NCI-H1092 treated with DMSO at 0.1 percent for 48 hours (cell line): ENCODE measurements at regions not wholly inside any gene's neighbourhood (a gene's known extent, or its start where the extent isn't known, plus 50 kb on each side); places are given as distances from the start of the nearest gene placed in this dataset.
"Not testable (repeated sequence)": the region's sequence is repeated elsewhere in the genome, so short reads cannot be mapped to it uniquely, and the experiment has no call there.

ENCODE experiments used
- DNase-seq: peaks from one replicate; lab custom pipeline; 2025; lab: John Stamatoyannopoulos, UW

DNA sequence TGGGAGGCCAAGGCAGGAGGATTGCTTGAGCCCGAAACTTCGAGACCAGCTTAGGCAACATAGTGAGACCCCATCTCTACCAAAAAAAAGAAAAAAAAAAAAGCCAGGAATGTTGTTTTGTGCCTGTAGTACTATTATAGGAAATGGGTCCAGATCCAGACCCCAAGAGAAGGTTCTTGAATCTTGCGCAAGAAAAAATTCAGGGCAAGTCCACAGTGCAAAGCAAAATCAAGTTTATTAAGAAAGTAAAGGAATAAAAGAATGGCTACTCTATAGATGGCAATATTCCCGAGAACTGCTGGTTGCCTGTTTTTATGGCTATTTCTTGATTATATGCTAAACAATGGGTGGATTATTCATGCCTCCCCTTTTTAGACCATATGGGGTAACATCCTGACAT is 51.2 kb upstream of the RDX start:
- no peak for DNase-seq

DNA sequence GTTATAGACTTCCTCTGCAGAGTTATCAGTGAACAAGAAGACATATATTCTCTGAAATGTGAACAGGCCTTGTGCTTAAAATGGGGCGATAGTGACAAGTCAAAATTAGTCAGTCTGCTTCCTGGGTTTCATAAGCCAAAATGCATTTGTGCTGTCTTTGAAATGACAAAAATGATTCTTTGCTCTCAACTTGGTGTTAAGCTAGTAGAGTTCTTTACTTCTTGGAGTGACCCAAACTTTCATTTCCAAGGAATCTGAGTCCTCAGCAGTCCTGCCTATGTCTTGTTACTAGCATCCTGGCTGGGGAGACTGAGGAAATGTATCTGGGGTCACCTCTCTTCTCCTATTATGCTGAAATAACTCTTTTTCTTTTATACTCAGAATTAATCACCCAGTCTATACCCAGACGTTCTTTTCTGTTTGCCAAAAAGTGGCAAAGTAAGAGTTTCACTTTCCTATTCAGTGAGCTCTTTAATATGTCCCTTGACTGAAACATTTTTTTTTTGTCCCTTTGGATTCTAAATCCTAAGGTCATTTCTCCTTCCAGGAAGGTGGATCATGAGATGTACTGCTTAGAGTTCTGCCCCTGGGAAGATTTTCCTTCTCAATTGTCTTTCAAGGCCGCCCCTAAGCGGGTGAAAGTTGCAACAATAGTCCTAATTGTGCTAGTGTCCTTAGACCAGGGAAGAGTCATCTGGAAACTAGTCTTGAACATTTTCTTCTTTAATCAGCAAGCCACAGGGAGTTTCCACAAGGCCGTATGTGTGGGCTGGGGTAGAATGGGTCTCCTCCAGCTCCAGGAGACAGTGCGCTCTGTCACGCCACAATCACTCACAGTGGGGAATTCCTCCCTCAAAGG is 53.0 kb upstream of the RDX start:
- DNase-seq: no peak

DNA sequence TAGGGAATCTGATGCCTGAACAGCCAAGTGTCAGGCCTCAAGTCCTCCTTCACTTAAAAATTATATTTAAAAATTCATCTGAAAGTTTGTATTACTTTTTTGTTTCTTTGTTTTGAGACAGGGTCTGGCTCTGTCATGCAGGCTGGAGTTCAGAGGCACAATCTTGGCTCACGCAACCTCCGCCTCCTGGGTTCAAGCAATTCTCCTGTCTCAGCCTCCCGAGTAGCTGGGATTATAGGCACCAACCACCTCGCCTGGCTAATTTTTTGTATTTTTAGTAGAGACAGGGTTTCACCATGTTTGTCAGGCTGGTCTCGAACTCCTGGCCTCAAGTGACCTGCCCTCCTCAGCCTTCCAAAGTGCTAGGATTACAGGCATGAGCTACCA is 53.6 kb upstream of the RDX start:
- DNase-seq: not testable (repeated sequence)

DNA sequence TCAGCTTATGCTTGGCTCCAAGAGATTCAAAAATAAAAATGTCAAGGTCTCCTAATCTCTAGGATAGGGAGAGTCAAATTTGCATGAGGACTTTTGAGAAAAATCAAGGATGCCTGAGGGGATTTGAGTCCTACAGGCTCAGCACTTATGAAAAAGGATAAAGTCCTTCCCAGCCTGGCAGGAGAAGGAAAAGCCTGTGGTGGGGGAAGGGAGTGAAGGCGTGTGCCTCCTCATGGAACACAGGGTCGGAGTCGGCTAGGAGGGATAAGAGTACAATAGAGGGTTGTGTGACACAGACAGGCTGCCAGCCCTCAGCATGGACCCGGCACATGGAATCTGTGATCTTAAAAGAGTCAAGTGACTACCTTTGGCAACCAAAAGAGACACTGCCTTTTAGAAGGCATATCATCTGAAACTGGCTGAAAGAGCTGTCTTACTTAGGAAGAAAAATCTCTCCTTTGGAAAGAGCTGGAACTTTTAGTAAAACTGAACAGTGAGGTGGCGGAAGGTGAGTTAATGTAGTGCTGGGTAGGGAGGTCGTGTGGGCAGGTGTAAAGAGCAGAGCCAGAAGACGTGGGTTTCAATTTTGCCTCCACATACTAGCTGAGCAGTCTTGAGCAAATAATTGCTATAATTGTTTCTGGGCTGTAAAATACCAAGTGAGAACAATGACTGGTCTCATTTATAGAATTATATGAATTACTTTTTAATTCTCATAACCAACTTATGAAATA is 58.8 kb upstream of the RDX start:
- no peak for DNase-seq

DNA sequence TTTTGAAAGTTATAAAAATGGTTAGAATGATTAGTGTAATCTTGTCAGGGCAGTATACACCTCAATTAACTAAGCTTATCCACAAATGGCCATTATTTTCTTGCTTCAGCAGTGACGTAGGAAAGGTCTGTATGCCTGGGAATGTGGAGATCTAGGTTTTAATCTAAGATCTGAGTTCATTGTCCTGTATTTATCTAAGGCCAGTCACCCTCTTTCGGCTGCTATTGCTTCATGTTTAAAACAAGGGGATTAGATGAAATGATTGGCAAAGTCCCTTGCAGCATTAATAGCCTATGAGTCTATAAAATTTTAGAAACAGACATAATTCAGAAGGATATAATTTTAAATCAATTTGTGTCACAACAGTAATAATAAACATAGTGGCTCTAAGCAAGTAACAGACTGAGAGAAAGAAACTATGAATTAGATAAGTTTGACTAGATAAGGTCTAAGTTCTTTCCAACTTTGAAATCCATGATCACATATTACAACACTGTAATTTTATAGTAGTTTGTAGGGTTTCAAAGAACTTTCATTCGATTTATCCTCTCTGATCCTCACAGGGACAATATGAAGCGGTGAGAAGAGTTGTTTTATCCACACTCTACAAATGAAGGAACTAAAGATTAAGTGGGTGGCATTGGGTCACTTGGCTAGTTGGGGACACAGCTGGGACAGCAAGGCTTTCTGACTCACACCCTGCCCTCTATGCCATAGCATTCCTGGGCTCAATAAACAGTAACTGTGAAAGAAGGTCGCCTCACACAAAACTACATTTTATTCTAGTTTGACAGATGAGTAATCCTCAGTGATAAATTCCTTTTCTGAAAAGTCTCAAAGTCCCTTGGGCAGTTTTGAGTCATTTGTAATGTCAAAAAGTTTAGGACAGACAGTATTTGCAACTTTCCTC is 60.6 kb upstream of the RDX start:
- no peak for DNase-seq

DNA sequence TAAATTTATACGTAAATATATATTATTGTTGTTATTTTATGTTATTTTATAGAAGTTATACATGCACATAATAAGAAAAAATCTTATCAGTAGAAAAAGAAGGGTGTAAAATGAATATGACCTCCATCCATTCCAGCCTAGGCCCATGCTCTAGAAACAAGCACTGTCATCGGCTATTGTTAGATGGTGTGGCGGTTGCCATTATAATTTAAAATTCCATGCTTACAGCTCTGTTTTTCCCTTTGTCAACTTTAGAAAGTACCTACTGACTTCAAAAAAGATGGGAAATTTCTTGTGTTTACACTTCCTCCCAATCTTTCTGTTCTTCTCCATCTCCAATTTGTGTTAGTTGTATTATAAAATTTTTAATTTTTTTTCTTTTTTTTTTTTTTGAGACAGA is 61.9 kb upstream of the RDX start:
- DNase-seq: no peak

DNA sequence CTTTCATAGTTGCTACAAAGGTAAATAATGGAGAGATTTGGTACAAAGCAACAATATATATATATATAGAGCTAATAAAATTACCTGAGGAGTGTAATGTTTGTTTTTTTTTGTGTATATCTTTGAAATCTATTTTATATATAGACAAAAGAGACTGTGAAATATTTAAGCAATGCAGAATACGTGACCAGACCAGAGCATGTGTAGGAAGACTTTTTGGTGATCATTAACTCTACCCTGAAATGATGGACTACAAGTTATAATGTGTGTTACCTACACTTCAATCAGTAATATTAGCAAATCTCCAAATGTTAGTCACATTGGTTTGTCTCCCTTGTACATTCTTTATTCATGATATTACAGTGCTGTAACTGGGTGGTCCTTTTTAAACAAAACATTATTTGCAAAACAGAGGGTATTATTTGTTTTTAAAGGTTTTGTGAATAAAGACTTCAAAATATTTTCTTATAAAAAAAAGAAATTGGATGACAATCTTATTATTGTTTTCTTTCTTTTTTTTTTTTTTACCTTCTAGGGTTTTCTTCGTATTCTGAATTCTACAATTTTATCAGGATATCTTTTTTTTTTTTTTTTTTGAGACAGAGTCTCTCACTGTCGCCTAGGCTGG is 64.5 kb upstream of the RDX start:
- DNase-seq: not testable (repeated sequence)

DNA sequence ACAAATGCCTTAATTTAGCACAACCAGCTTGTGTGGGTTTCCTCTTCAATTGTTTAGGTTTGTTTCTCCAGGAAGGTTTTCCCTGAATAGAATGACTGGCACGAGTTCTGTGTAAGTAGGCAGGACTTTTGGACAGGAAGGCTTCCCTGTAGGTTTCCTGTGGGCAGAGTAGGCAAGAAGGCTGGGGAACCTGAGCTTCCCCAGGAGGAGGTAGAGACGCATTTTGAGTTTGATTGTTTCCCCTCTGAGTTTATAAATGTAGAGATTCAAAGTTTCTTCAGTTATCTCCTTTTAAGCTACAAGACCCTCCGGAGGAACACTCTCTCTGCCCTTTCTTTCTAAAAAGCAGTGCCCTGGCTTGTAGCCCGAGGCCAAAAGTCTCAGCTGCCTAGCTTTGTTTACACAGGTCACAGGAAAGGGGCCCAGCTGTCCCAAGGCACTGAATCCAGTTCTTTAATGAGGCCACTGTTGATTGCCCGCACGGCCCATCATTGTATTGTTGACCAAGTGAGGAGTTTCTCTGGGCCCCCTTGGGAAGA is 66.6 kb upstream of the RDX start:
- peak; percentile 70 for DNase-seq

DNA sequence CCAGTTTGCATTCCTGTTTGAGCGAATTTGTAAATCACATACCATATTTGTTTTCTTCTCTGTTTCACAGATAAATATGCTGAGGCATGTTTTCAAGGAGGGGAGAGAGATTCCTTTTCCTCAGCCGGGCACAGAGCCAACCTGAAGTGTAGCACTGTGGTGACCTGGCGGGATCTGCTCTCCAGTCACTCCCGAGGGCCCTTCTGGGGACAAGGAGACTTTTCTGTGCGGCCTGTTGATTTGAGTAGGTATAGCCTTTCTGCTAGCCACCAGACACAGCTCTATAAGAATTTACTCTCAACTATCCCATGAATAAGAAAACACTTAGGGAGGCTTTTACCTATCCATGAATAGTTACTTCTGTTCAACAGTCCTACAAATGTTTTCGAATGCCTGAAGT is 63.5 kb upstream of the FDX1 start:
- peak; percentile 24 for DNase-seq

DNA sequence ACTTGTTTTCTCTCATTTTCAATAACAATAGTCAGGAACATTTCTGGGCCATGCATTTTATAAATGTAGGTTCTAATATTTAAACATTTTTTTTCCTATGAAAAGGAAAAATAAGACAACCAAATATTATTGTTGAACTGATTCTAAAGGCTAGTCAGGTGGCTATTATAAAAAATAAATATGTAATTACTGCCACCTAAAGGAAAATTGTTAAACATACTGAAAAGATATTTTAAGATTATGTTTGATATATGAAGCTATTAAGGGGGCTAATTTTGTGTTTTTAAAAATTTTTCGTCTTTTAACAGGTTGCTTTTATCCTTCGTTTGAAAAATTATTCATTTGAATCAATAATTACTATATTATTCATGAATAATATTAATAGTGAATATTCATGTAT is 62.2 kb upstream of the FDX1 start:
- DNase-seq: peak; percentile 35

DNA sequence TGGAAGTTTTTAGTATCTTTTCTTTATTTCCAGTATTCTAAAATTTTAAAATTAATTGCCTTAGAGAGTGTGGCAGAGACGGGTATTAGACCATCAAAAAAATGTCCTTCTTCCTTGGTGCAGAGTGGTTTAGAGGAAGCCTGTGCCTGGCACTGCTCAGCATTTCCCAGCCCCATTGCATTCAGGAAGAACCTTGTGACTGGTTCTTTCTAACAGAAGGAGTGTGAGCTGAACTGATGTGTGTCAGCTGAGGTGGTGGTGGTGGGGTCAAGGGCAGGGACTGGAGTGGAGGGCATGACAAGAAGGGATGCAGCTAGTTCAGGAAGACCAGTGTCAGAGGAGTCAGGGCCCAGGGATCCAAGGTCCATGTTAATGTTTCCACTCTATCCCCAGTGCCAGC is 58.7 kb upstream of the FDX1 start:
- no peak for DNase-seq

DNA sequence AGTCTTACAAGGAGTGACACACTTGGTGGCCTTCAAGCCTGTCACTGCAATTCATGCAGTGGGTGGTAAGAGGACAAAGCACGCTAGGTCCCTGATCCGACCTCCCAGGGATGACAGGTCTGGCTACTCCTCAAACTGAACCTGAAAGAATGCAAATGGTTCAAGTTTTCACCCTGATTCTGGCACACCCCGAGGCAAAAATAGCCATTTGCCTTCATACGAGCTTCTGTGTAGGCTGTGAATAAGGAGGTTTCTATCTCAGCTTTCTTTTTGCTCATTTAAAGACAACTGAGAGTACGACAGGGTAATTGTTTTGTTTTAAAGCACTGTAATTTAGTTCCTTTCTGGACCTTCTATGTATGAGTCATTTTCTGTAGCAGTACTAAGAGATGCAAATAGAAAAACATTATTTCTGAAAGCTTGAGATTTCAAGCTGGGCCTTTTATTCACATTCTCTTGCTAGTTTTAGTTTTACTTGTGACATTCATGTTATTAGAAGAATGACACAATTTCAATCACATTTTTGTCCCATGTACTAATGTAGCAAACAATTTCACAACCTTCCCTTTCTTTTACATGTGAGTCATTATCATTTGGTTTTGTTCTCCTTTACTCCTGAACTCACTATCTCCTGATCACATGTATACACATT is 56.6 kb upstream of the FDX1 start:
- no peak for DNase-seq

DNA sequence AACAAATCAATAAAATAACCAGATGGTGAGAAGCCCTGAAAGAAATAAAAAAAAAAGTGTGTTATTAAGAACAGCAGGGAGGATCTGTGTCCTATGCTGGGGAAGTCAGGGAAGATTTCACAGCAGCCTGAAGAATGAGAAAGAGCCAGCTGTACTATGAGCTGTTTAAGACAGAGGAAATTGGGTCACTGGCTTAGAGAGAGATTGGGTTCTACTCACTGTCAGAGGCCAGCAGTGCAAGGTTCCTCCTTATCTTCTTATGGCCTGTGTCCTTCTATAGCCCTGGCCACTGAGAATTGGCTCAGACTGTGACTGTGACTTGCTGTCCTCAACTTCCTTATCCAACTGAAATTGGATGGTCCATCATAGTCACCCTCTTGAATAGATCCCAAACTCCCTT is 54.8 kb upstream of the FDX1 start:
- DNase-seq: no peak

DNA sequence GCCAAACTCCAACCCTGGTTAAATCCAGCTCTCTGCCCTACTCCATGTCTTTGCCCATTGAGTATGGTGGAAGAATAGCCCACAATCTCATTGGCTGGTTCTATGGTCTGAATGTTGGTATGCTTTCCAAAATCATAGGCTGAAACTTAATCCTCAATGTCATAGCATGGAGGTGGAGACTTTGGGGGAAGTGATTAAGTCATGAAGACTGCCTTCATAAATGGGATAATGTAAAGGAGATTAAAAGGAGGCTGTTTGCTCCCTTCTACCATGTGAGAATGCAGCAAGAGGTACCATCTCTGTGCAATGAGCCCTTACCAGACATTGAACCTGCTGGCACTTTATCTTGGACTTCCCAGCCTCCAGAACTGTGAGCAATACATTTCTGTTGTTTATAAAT is 54.4 kb upstream of the FDX1 start:
- DNase-seq: no peak

DNA sequence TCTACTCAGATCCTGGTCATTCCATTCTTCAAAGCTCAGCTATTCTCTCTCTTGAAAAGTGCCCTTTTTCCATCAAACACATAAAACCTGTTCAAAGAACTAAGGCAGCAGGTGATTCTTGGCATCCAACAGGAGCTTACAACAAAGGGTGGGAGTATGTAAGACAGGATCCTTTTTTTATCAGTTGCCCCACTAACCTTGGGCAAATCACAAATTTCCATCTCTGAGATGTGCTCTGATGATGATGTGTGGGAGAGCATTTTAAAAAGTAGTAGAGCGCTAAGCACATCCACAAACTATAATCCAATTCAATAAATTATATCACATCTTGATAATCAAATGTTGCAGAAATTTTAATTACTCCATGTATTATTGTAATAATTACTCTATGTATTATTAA is 53.7 kb upstream of the FDX1 start:
- no peak for DNase-seq

DNA sequence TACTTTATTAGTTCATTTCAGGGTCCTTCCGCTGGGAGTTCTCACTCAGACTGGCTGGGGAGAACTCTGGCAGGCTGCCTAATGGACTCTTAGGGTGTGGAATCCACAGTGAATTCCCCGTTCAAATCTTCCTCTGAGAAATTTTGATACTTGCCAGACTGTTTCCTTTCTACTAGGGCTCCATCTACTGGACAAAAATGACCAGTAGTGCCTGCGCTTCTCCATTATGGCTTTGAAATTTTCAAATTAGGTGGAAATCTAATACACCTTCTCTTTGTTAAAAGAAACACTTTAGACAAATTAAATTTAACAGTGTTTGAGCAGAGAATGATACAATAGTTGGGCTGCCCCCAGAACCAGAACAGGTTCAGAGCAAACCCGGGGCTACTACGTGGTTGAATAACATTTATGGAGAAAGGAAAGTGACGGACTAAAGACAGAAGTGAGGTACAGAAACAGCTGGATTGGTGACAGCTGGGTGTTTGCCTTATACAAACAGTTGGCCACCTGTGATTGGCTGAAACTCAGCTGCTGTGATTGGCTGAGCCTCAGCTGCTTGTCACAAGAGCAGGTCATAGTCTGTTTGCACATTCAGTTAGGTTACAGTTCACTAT is 52.9 kb upstream of the FDX1 start:
- peak; percentile 89 for DNase-seq

DNA sequence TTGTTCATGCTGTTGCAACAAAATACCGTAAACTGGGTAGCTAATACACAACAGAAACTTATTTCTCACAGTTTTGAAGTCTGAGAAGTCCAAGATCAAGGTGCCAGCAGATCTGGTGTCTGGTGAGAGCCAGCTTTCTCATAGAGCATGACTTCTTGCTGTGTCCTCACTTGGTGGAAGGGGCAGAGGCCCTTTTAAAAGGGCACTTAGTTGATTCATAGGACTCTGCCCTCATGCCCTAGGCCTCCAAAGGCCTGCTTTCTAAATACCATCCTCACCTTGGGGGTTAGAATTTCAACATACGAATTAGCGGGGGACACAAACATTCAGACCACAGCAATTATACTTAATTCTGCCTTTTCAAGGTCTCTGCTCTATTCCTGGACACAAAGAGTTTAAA is 52.3 kb upstream of the FDX1 start:
- DNase-seq: no peak

DNA sequence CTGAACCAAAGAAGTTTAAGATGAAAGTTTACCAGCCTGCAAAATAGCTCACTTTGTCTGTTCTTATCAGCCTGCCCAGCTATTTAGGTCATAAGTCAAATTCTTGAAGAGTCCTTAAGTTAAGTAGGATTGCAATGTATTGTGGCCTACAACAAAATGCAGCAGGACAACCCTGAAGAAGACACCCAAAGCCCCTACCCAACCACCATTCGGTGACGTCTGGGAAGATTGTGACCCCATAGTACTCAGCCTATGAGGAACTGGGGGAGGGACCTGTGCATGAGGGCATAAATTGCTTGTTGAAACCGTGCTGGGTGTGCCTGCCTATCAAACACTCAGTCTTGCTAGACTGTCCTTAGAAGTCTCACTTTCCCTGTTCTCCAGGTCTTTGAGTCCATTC is 50.5 kb upstream of the FDX1 start:
- no peak for DNase-seq

DNA sequence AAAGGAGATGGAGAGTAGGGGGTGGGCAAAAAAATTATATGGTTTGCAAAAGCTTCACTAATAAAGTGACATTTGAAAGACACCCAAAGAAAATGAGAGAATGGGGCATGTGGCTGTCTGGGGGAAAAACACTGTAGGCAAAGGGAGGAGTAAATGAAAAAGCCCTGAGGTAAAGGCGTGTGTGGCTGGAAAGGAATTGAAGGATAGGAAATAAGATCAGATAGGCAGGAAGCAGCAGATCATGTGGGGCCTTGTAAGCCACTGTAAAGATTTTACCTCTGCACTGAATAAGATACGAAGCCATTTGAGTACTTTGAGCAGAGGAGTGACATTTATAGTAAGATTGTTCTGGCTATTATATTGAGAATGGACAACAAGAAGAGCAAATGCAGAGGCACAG is 49.8 kb upstream of the FDX1 start:
- DNase-seq: no peak
